SK-N-SH (cell line): ENCODE measurements at regions not wholly inside any gene's neighbourhood (a gene's known extent, or its start where the extent isn't known, plus 50 kb on each side); places are given as distances from the start of the nearest gene placed in this dataset.

Experiments
- CTCF ChIA-PET: fragments of 300-600, 350-600 bp; formaldehyde crosslinking; extraction: SDS; loops from one replicate; lab custom pipeline; 2021; lab: Yijun Ruan, JAX
- POLR2A ChIA-PET: fragments of 350-600 bp; sonication (Branson Sonifier 250); formaldehyde crosslinking; extraction: SDS; loops from one replicate; lab custom pipeline; 2020; ENCODE audit warnings: antibody characterized with exemption, inconsistent platforms; lab: Yijun Ruan, JAX
- DNase-seq: peaks from one replicate; pipeline ENCODE4 v3.0.0; 2012
- H2AFZ ChIP-seq: fragments of 200-600 bp; sonication (generic); 2 replicates; pipeline ENCODE4 v1.8.1; 2016; ENCODE audit warnings: antibody characterized with exemption, mild to moderate bottlenecking, low read depth
- H3F3A ChIP-seq: fragments of 200-600 bp; sonication (generic); replicated peaks from 2 replicates; pipeline ENCODE3; 2016; ENCODE audit warnings: antibody characterized with exemption, mild to moderate bottlenecking; ENCODE audit not compliant: insufficient read depth
- H3K27ac ChIP-seq, 2 experiments: fragments of 200-500 bp in 1 of 2; fragments of 200-600 bp in 1 of 2; sonication (Bioruptor generic) in 1 of 2; sonication (generic), shearing (Covaris generic) in 1 of 2; 2 replicates each; pipeline versions ENCODE4 v1.5.1 to v1.6.1; 2014 to 2016; ENCODE audit warnings: low read depth in 2 of 2, inconsistent platforms in 1 of 2, low read length in 1 of 2, mild to moderate bottlenecking in 1 of 2, mixed read lengths in 1 of 2
- H3K27me3 ChIP-seq: fragments of 200-600 bp; sonication (generic), shearing (Covaris generic); 2 replicates; pipeline ENCODE4 v1.6.1; 2016; ENCODE audit warnings: mixed run types; ENCODE audit not compliant: insufficient read depth
- H3K36me3 ChIP-seq, 2 experiments: fragments of 200-500 bp in 1 of 2; fragments of 200-600 bp in 1 of 2; sonication (Bioruptor generic) in 1 of 2; sonication (generic) in 1 of 2; replicated peaks in 1 of 2; 2 replicates each; pipeline versions ENCODE3 to v1.5.1; 2014 to 2016; ENCODE audit warnings: low read length in 1 of 2, mild to moderate bottlenecking in 1 of 2; ENCODE audit not compliant: insufficient read depth in 2 of 2, control insufficient read depth in 1 of 2
- H3K4me1 ChIP-seq, 2 experiments: fragments of 200-500 bp in 1 of 2; fragments of 200-600 bp in 1 of 2; sonication (Bioruptor generic) in 1 of 2; sonication (generic), shearing (Covaris generic) in 1 of 2; 2 replicates each; pipeline versions ENCODE4 v1.5.1 to v1.6.1; 2014 to 2016; ENCODE audit warnings: low read depth in 1 of 2, low read length in 1 of 2, mixed run types in 1 of 2; ENCODE audit not compliant: insufficient read depth in 2 of 2, control insufficient read depth in 1 of 2
- H3K4me2 ChIP-seq: fragments of 200-600 bp; sonication (generic), shearing (Covaris generic); 2 replicates; pipeline ENCODE4 v1.6.1; 2017; ENCODE audit warnings: mixed run types
- H3K4me3 ChIP-seq, 2 experiments: fragments of 200-500 bp in 1 of 2; fragments of 200-600 bp in 1 of 2; sonication (Bioruptor generic) in 1 of 2; sonication (generic), shearing (Covaris generic) in 1 of 2; 2 replicates each; pipeline versions ENCODE4 v1.5.1 to v1.8.1; 2014 to 2016; ENCODE audit warnings: low read depth in 2 of 2, inconsistent platforms in 1 of 2, low read length in 1 of 2, mild to moderate bottlenecking in 1 of 2, mixed read lengths in 1 of 2, moderate library complexity in 1 of 2
- H3K79me2 ChIP-seq: fragments of 200-600 bp; sonication (generic); 2 replicates; pipeline ENCODE4 v1.8.1; 2017; ENCODE audit warnings: mild to moderate bottlenecking; ENCODE audit not compliant: insufficient read depth
- H3K9ac ChIP-seq: fragments of 200-600 bp; sonication (generic); 2 replicates; pipeline ENCODE4 v1.6.1; 2017; ENCODE audit warnings: mixed run types
- H3K9me2 ChIP-seq: fragments of 200-600 bp; sonication (generic); 2 replicates; pipeline ENCODE4 v1.6.1; 2017; ENCODE audit warnings: mixed run types
- H3K9me3 ChIP-seq: fragments of 200-600 bp; sonication (generic); 2 replicates; pipeline ENCODE4 v1.6.1; 2017; ENCODE audit warnings: mixed run types, mild to moderate bottlenecking, moderate library complexity
- H4K20me1 ChIP-seq: fragments of 200-600 bp; sonication (generic); 2 replicates; pipeline ENCODE4 v1.6.1; 2017; ENCODE audit warnings: mild to moderate bottlenecking, mixed run types; ENCODE audit not compliant: insufficient read depth
- ELF1 ChIP-seq: IDR thresholded peaks from 2 replicates; pipeline ENCODE4 v1.4.0; 2012
- EZH2phosphoT487 ChIP-seq: fragments of 200-600 bp; sonication (generic); IDR thresholded peaks from 2 replicates; pipeline ENCODE4 v1.6.1; 2017; ENCODE audit warnings: low read depth, mixed run types, mild to moderate bottlenecking, antibody characterized with exemption, moderate library complexity, borderline replicate concordance
- FOSL2 ChIP-seq: IDR thresholded peaks from 2 replicates; pipeline ENCODE4 v1.4.0; 2012; ENCODE audit warnings: low read depth, mild to moderate bottlenecking, moderate library complexity, borderline replicate concordance
- GATA2 ChIP-seq: sonication (generic); formaldehyde crosslinking; IDR thresholded peaks from 2 replicates; pipeline ENCODE4 v1.5.0; 2020; ENCODE audit warnings: mild to moderate bottlenecking, missing genetic modification reagents
- MEF2A ChIP-seq: IDR thresholded peaks from 2 replicates; pipeline ENCODE4 v1.4.0; 2012; ENCODE audit warnings: low read depth, borderline replicate concordance
- NRF1 ChIP-seq: IDR thresholded peaks from 2 replicates; pipeline ENCODE4 v1.6.1; 2012; ENCODE audit warnings: low read depth, mild to moderate bottlenecking, low read length
- RFX5 ChIP-seq: IDR thresholded peaks from 2 replicates; pipeline ENCODE4 v1.6.1; 2012; ENCODE audit warnings: mild to moderate bottlenecking, improper control_type of control experiment, low read length
- TAF1 ChIP-seq: IDR thresholded peaks from 2 replicates; pipeline ENCODE4 v1.6.1; 2012; ENCODE audit warnings: low read depth, mild to moderate bottlenecking, low read length, moderate library complexity, borderline replicate concordance
- WGBS: methylation state at CpG from one replicate; pipeline ENCODE4 v1.1.6; 2017; ENCODE audit warnings: low lambda C conversion rate; 5-methylcytosine and 5-hydroxymethylcytosine counted together
- TF ChIP-seq, protein P1 (sequence below): IDR thresholded peaks from 2 replicates; pipeline ENCODE4 v1.6.1; 2012; ENCODE audit warnings: mild to moderate bottlenecking, low read depth, low read length, moderate library complexity
- TF ChIP-seq, protein P2 (sequence below): IDR thresholded peaks from 2 replicates; pipeline ENCODE4 v1.4.0; 2012; ENCODE audit warnings: low read depth, borderline replicate concordance

DNA sequence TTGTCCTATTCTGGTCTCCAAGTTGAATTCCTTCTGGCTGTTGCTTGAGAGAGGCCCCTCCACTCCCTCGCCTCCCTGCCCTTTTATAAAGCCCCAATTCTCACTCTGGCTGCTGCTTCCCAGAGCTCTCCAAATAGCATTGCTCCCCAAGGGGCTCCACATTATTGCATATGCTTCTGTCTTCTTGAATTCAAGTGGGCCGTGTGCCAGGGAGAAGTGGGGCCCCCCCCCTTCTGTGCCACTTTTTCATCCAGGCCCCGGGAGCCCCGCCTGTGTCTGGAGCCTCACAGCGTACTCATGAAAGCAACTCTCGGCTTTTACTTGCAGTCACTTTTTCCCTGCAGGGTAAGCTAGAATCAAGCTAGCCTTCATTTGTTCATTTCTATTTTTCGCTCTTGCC is 265.1 kb downstream of the CCSER2 start:
- H3K4me2 ChIP-seq = no peak overlapping the region
- H3K9ac ChIP-seq = no peak overlapping the region
- H4K20me1 ChIP-seq = no peaks in the 10 kb centered on the region
- no peaks in the 10 kb centered on the region for H3K79me2 ChIP-seq
- peaks cover 0 to 6% of the 10 kb centered on the region in 2 experiments; a peak in 1 of 4 replicates for H3K4me1 ChIP-seq
- no peak overlapping the region for H3K27ac ChIP-seq
- no peak overlapping the region for H2AFZ ChIP-seq
- TF ChIP-seq TAF1 (no peak), GATA2 (CRISPR knock-in tag) (no peak)
- TF ChIP-seq, all 33 proteins: peak for 0
- Histone ChIP-seq H3K4me3 (no peak overlapping the region), H3F3A (no peaks in the 10 kb centered on the region), H3K36me3 (no peaks in the 10 kb centered on the region), H3K9me2 (no peaks in the 10 kb centered on the region), H3K27me3 (no peaks in the 10 kb centered on the region), H3K9me3 (no peaks in the 10 kb centered on the region)
- no peak for DNase-seq
- 37% methylated on average over 7 of the region's 7 CpGs for WGBS
- ChIA-PET CTCF (interaction anchor here (1.7 to 2.6 kb wide), 2 partner anchors 20 to 56 kb away, joined by 5 to 8 read pairs; no protein-coding TSS in a partner anchor), POLR2A (no interaction called here)

DNA sequence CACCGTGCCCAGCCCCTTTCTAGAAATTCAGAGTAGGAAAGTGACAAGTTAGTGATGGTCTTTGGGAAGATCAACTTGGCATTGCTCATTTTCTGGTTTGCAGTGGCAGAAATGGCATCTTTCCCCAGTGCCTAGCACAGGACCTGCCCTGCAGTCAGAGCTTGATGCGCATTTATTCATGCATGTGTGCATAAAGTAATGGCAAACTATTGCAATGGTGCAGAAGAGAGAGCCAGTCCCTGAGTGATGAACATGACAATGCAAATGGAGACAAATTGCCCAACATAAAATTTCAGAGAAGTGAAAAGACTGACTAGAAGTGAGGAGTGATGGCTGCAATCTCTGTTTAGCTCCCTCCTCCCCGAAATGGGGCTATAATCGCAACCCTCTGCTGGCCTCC is 268.2 kb downstream of the CCSER2 start:
- H3K79me2 ChIP-seq = no peaks in the 10 kb centered on the region
- POLR2A ChIA-PET = no interaction called here
- no peaks in the 10 kb centered on the region for H3K36me3 ChIP-seq
- no peaks in the 10 kb centered on the region for H3F3A ChIP-seq
- DNase-seq = no peak
- WGBS = 60% methylated on average over 4 of the region's 4 CpGs
- H2AFZ ChIP-seq = no peak overlapping the region
- CTCF ChIA-PET = interaction anchor here (0.7 to 1.0 kb wide), 3 partner anchors 17 to 189 kb away, joined by 3 to 6 read pairs (median 4); no protein-coding TSS in a partner anchor
- H3K4me1 ChIP-seq = no peaks in the 10 kb centered on the region
- H3K9me2 ChIP-seq = no peaks in the 10 kb centered on the region
- no peak overlapping the region for H3K4me2 ChIP-seq
- H3K27me3 ChIP-seq = no peaks in the 10 kb centered on the region
- TF ChIP-seq EZH2phosphoT487 (no peak), ELF1 (no peak), RFX5 (no peak), FOSL2 (no peak), MEF2A (no peak), NRF1 (no peak)
- TF ChIP-seq, protein P1, sequence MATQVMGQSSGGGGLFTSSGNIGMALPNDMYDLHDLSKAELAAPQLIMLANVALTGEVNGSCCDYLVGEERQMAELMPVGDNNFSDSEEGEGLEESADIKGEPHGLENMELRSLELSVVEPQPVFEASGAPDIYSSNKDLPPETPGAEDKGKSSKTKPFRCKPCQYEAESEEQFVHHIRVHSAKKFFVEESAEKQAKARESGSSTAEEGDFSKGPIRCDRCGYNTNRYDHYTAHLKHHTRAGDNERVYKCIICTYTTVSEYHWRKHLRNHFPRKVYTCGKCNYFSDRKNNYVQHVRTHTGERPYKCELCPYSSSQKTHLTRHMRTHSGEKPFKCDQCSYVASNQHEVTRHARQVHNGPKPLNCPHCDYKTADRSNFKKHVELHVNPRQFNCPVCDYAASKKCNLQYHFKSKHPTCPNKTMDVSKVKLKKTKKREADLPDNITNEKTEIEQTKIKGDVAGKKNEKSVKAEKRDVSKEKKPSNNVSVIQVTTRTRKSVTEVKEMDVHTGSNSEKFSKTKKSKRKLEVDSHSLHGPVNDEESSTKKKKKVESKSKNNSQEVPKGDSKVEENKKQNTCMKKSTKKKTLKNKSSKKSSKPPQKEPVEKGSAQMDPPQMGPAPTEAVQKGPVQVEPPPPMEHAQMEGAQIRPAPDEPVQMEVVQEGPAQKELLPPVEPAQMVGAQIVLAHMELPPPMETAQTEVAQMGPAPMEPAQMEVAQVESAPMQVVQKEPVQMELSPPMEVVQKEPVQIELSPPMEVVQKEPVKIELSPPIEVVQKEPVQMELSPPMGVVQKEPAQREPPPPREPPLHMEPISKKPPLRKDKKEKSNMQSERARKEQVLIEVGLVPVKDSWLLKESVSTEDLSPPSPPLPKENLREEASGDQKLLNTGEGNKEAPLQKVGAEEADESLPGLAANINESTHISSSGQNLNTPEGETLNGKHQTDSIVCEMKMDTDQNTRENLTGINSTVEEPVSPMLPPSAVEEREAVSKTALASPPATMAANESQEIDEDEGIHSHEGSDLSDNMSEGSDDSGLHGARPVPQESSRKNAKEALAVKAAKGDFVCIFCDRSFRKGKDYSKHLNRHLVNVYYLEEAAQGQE = no peak
- TF ChIP-seq, protein P2, sequence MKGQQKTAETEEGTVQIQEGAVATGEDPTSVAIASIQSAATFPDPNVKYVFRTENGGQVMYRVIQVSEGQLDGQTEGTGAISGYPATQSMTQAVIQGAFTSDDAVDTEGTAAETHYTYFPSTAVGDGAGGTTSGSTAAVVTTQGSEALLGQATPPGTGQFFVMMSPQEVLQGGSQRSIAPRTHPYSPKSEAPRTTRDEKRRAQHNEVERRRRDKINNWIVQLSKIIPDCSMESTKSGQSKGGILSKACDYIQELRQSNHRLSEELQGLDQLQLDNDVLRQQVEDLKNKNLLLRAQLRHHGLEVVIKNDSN = no peak
- H3K27ac ChIP-seq = no peak overlapping the region
- H4K20me1 ChIP-seq = no peaks in the 10 kb centered on the region
- H3K9me3 ChIP-seq = no peaks in the 10 kb centered on the region
- no peak overlapping the region for H3K4me3 ChIP-seq
- no peak overlapping the region for H3K9ac ChIP-seq
